ENCODE measurements at regions not wholly inside any gene's neighbourhood (a gene's known extent, or its start where the extent isn't known, plus 50 kb on each side); places are given as distances from the start of the nearest gene placed in this dataset.
"Not testable (repeated sequence)": the region's sequence is repeated elsewhere in the genome, so short reads cannot be mapped to it uniquely, and the experiment has no call there.

DNA sequence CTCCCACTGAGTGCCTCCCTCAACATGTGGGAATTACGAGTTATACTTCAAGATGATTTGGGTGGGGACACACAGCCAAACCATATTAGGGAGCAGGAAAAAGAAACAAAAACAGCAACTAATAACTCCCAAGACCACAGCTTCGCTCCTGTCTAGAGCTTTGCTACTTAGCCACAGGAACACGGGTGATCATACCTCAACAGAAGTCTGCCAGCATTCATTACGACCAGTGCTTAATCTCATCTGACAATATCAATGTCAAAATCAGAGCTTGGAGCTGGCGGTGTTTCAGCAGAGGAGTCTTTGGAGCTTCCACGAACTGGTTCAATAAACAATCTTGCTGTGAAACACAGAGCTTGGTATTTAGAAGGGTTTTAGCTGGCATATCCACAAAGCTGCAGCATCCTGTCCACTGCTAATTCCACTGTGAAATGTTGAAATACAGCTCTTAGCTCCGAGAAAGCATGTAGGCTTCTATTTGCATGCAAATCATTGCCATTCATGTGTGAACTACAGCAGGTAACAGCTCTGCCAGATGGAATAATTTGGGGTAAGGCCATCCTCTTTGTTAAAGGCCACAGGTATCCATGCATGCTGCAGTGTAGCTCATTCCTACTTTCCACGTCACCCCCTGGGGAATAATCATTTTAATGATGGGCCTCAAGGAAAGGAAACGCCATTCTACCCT, 128.4 kb upstream of the GOT2 start:
- no peak for DNase-seq
- H3K4me3 ChIP-seq, result no peak overlapping the region
- ATAC-seq, result no peak
- TF ChIP-seq, protein P1, sequence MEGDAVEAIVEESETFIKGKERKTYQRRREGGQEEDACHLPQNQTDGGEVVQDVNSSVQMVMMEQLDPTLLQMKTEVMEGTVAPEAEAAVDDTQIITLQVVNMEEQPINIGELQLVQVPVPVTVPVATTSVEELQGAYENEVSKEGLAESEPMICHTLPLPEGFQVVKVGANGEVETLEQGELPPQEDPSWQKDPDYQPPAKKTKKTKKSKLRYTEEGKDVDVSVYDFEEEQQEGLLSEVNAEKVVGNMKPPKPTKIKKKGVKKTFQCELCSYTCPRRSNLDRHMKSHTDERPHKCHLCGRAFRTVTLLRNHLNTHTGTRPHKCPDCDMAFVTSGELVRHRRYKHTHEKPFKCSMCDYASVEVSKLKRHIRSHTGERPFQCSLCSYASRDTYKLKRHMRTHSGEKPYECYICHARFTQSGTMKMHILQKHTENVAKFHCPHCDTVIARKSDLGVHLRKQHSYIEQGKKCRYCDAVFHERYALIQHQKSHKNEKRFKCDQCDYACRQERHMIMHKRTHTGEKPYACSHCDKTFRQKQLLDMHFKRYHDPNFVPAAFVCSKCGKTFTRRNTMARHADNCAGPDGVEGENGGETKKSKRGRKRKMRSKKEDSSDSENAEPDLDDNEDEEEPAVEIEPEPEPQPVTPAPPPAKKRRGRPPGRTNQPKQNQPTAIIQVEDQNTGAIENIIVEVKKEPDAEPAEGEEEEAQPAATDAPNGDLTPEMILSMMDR (IDR thresholded peaks at IDR 0.05), result no peak
- no peaks in the 10 kb centered on the region for H3K9me3 ChIP-seq
- no peaks in the 10 kb centered on the region for H3K36me3 ChIP-seq (ENCODE audit: low read depth)
- no peaks in the 10 kb centered on the region for H3K4me1 ChIP-seq (ENCODE audit: low read depth)
- intact Hi-C loops (cut with DNase I, micrococcal nuclease), result no loop called here

DNA sequence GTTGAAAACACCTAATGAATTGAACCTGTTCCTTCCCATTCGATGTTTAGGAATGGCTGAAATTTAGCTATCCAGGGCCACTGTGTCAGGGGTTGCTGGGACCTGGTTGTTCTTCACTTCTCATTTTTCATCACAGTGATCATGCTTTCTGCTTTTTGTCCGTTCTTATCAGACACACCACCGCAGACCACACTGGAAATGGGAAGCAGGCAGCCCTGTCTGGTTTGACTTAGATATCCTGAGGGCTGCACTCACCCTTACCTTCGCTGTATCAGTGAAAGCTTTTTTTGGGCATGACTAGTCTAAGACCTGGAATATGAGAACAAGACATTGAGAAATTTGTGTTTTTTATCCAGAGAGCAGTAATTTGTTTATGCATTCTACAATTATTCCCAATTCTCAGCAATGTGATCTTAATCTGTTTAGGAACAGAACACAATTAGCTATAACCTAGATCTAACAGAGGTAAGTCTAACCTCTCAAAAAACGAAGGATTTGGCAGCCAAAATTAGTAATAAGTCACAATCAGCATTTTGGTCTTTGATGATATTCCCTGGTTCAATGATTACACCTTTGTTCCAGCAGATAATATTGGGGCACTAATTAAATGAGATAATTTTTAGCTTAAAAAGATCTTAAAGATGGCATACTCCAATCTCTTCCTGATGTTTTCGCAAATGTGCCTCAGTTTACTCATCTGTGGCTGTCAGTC, 126.0 kb upstream of the GOT2 start:
- Histone ChIP-seq H3K4me1 (ENCODE audit: low read depth) (no peaks in the 10 kb centered on the region), H3K4me3 (no peak overlapping the region), H3K36me3 (ENCODE audit: low read depth) (no peaks in the 10 kb centered on the region), H3K9me3 (no peaks in the 10 kb centered on the region)
- DNase-seq (no peak), ATAC-seq (no peak)
- TF ChIP-seq, protein P1 (IDR thresholded peaks at IDR 0.05), result no peak
- intact Hi-C loops (cut with DNase I, micrococcal nuclease), result no loop called here

DNA sequence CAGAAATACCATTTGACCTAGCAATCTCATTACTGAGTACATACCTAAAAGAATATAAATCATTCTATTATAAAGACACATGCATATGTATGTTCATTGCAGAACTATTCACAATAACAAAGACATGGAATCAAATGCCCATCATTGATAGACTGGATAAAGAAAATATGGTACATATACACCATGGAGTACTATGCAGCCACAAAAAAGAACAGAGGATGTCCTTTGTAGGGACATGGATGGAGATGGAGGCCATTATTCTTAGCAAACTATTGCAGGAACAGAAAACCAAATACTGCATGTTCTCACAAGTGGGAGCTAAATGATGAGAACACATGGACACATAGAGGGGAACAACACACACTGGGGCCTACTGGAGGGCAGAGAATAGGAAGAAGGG, 124.5 kb upstream of the GOT2 start:
- H3K9me3 ChIP-seq; intact Hi-C loops (cut with DNase I, micrococcal nuclease); DNase-seq; ATAC-seq; H3K4me3 ChIP-seq; H3K4me1 ChIP-seq (ENCODE audit: low read depth); H3K36me3 ChIP-seq (ENCODE audit: low read depth): not testable (repeated sequence)

DNA sequence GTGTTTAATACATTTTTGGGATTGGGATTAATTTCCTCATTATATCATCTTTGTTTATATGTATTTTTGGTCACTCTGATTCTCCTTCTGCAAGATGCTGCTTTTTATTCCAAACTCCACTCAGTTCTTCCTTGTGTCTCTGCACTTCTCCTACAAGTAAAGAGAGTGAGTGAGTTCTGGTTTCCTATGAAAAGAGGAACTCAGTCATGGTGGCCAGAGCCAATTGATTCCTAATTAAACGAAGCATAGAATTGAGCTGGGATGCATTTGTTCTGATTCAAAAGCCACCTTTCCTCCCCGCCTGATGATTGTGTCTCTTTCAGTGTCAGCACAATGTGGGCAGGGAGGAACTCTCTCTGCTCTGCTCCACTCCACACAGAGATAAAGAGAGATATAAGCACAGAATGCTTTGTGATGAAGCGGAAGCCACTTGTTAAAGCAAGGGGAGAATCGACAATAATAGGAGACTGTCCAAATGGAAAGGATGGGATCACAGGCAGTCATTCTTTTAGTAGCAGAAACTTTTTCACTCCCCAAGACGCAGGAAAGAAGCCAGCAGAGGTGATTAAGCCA, 121.3 kb upstream of the GOT2 start:
- DNase-seq (no peak), ATAC-seq (no peak)
- TF ChIP-seq, protein P1 (IDR thresholded peaks at IDR 0.05), result no peak
- Histone ChIP-seq H3K4me1 (ENCODE audit: low read depth) (no peaks in the 10 kb centered on the region), H3K9me3 (no peaks in the 10 kb centered on the region), H3K4me3 (no peak overlapping the region), H3K36me3 (ENCODE audit: low read depth) (no peaks in the 10 kb centered on the region)
- intact Hi-C loops (cut with DNase I, micrococcal nuclease), result no loop called here

DNA sequence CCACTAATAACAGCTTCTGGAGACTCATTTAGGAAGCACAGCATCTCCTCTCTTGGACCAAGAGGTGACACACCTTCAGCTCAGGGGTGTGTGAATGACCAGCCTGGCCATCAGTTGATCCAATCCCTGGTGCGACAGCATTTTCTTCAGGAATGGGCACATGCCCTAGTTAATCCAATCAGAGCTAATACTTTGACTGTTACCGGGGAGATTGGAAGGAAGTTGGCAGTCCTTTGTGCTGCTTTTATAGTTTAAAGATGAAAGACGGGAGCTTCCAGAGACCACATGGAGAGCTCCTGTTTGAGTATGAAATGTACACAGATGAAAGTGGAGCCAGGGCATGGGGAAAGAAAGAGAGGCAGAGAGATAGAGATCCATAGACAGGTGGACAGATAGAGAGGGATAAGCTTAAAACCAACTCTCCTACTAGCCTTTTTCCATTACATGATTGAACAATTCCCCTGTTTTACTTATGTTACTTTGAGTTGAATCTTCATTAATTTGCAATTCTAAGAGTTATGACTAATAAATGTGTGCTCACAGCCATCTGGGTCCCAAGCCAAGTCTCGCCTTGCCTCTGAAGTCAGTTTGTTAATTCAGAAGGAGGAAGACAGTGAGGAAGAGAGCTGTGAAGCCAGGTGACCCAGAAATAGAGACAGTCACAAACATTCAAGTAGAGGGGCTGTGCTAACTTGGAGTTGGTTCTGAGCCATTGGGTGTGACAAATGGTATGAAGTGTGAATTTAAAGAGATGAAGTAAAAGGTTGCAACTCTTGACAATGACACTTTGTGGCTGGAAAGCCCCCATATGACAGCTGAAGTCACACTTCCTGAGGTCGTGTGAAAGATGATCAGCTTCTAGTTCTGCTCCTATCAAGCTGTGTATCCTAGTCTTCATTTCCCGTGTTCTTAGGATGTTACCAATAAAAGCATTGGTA, 120.0 kb upstream of the GOT2 start:
- Histone ChIP-seq H3K4me1 (ENCODE audit: low read depth) (no peaks in the 10 kb centered on the region), H3K9me3 (no peaks in the 10 kb centered on the region), H3K4me3 (no peak overlapping the region), H3K36me3 (ENCODE audit: low read depth) (no peaks in the 10 kb centered on the region)
- TF ChIP-seq, protein P1 (IDR thresholded peaks at IDR 0.05), result no peak
- DNase-seq (no peak), ATAC-seq (no peak)
- intact Hi-C loops (cut with DNase I, micrococcal nuclease), result no loop called here

Measured in mucosa of descending colon (tissue), 3 donors.